HG02852 (cell line): ENCODE measurements at regions not wholly inside any gene's neighbourhood (a gene's known extent, or its start where the extent isn't known, plus 50 kb on each side); places are given as distances from the start of the nearest gene placed in this dataset.
"Not testable (repeated sequence)": the region's sequence is repeated elsewhere in the genome, so short reads cannot be mapped to it uniquely, and the experiment has no call there.

Source experiments
- ATAC-seq: cut with Tn5 transposase; IDR thresholded peaks from one replicate; pipeline ENCODE4 v1.9.1; 2021; ENCODE audit warnings: mild to moderate bottlenecking, moderate library complexity; ENCODE audit not compliant: unreplicated experiment

GRCh38 chr6:14216946-14217684 lies 99.5 kb downstream of the CD83 start:
- no peak for ATAC-seq

- no peak for ATAC-seq
These were observed 100.4 kb downstream of the CD83 start for GRCh38 chr6:14217728-14218518.

- no peak for ATAC-seq
These were observed 100.9 kb downstream of the CD83 start for GRCh38 chr6:14218519-14218800.

- ATAC-seq, result no peak
These were observed 104.2 kb downstream of the CD83 start for GRCh38 chr6:14221564-14222279.

- ATAC-seq, result no peak
These were observed 105.4 kb downstream of the CD83 start for GRCh38 chr6:14222956-14223355.

GRCh38 chr6:14224359-14225103 lies 107.0 kb downstream of the CD83 start:
- no peak for ATAC-seq

- ATAC-seq, result no peak
These were observed 108.6 kb downstream of the CD83 start for GRCh38 chr6:14226051-14226660.

GRCh38 chr6:14228571-14228970 lies 111.0 kb downstream of the CD83 start:
- ATAC-seq, result no peak

GRCh38 chr6:14231071-14231483 lies 113.5 kb downstream of the CD83 start:
- no peak for ATAC-seq

GRCh38 chr6:14231501-14232280 lies 114.1 kb downstream of the CD83 start:
- no peak for ATAC-seq

- no peak for ATAC-seq
These were observed 115.3 kb downstream of the CD83 start for GRCh38 chr6:14232889-14233288.

- ATAC-seq, result no peak
These were observed 118.2 kb downstream of the CD83 start for GRCh38 chr6:14235653-14236356.

- ATAC-seq, result no peak
These were observed 121.5 kb downstream of the CD83 start for GRCh38 chr6:14239097-14239496.

GRCh38 chr6:14240411-14241166 lies 123.0 kb downstream of the CD83 start:
- no peak for ATAC-seq

- peak; percentile 61 for ATAC-seq
These were observed 123.9 kb downstream of the CD83 start for GRCh38 chr6:14241255-14242070.

GRCh38 chr6:14242912-14243311 lies 125.3 kb downstream of the CD83 start:
- ATAC-seq, result not testable (repeated sequence)

GRCh38 chr6:14243597-14243996 lies 126.0 kb downstream of the CD83 start:
- ATAC-seq, result no peak

- ATAC-seq, result no peak
These were observed 129.3 kb downstream of the CD83 start for GRCh38 chr6:14246876-14247275.
